ENCODE measurements at regions not wholly inside any gene's neighbourhood (a gene's known extent, or its start where the extent isn't known, plus 50 kb on each side); places are given as distances from the start of the nearest gene placed in this dataset.

DNA sequence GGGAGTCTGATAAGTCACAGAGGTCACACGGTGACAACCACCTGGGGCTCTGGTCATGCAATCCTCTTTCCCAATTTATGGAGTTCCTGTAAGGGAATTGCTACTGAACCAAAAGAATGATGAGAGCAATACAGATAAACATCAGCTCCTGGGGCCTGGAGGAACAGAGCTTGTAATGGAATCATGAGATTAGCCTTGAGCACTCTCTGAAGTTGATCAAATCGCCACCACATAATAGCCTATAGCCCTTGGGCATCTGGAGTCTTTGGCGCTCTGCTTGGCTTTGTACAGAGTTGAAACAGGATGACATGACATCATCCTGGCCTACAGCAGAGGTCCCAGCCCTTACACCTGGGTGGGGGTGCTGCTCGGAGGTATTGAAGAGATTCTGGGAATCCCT is 154.3 kb upstream of the DTNBP1 start:
- TF ChIP-seq POLR2A (IDR thresholded peaks at IDR 0.05; ENCODE audit: borderline replicate concordance, extremely low read depth, insufficient read depth, insufficient read length) (no peak), RAD21 (IDR thresholded peaks at IDR 0.05; ENCODE audit: low read depth) (no peak), JUND (IDR thresholded peaks at IDR 0.05) (no peak), EZH2 (IDR thresholded peaks at IDR 0.05) (no peak), EZH2phosphoT487 (IDR thresholded peaks at IDR 0.05; ENCODE audit: borderline replicate concordance) (no peak)
- TF ChIP-seq, protein P1, sequence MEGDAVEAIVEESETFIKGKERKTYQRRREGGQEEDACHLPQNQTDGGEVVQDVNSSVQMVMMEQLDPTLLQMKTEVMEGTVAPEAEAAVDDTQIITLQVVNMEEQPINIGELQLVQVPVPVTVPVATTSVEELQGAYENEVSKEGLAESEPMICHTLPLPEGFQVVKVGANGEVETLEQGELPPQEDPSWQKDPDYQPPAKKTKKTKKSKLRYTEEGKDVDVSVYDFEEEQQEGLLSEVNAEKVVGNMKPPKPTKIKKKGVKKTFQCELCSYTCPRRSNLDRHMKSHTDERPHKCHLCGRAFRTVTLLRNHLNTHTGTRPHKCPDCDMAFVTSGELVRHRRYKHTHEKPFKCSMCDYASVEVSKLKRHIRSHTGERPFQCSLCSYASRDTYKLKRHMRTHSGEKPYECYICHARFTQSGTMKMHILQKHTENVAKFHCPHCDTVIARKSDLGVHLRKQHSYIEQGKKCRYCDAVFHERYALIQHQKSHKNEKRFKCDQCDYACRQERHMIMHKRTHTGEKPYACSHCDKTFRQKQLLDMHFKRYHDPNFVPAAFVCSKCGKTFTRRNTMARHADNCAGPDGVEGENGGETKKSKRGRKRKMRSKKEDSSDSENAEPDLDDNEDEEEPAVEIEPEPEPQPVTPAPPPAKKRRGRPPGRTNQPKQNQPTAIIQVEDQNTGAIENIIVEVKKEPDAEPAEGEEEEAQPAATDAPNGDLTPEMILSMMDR (IDR thresholded peaks at IDR 0.05 in 2 of 3, conservative IDR thresholded peaks at IDR 0.05 in 1 of 3; ENCODE audit: borderline replicate concordance in 1 of 3, insufficient read depth in 1 of 3, low read depth in 2 of 3, low read length in 2 of 3), result no peak
